GM23248 (cell line): ENCODE measurements at regions not wholly inside any gene's neighbourhood (a gene's known extent, or its start where the extent isn't known, plus 50 kb on each side); places are given as distances from the start of the nearest gene placed in this dataset.

Source experiments
- DNase-seq: peaks from one replicate; pipeline ENCODE4 v3.0.0-alpha.2; 2015
- H2AFZ ChIP-seq: fragments of 200-600 bp; sonication (generic); 2 replicates; pipeline ENCODE4 v1.6.1; 2016; ENCODE audit warnings: antibody characterized with exemption
- H3F3A ChIP-seq: fragments of 200-600 bp; sonication (generic); 2 replicates; pipeline ENCODE4 v1.6.1; 2016; ENCODE audit warnings: mild to moderate bottlenecking, antibody characterized with exemption, mixed run types; ENCODE audit not compliant: insufficient read depth
- H3K27ac ChIP-seq: fragments of 200-600 bp; sonication (generic); 2 replicates; pipeline ENCODE4 v1.5.1; 2016; ENCODE audit warnings: mild to moderate bottlenecking
- H3K27me3 ChIP-seq: fragments of 200-600 bp; sonication (generic); replicated peaks from 2 replicates; pipeline ENCODE4 v1.6.1; 2016; ENCODE audit warnings: mild to moderate bottlenecking; ENCODE audit not compliant: insufficient read depth
- H3K36me3 ChIP-seq: fragments of 200-600 bp; sonication (generic); 2 replicates; pipeline ENCODE4 v1.6.1; 2016; ENCODE audit warnings: low read depth, mild to moderate bottlenecking
- H3K4me1 ChIP-seq: fragments of 200-600 bp; sonication (generic); 2 replicates; pipeline ENCODE4 v1.6.1; 2016; ENCODE audit warnings: mild to moderate bottlenecking; ENCODE audit not compliant: insufficient read depth
- H3K4me2 ChIP-seq: fragments of 200-600 bp; sonication (generic); one replicate; pipeline ENCODE4 v1.6.1; 2016; ENCODE audit warnings: mild to moderate bottlenecking; ENCODE audit not compliant: unreplicated experiment
- H3K4me3 ChIP-seq: fragments of 200-600 bp; sonication (generic); 2 replicates; pipeline ENCODE4 v1.5.1; 2016; ENCODE audit warnings: mild to moderate bottlenecking
- H3K79me2 ChIP-seq: fragments of 200-600 bp; sonication (generic); 2 replicates; pipeline ENCODE4 v1.6.1; 2016; ENCODE audit warnings: mild to moderate bottlenecking; ENCODE audit not compliant: insufficient read depth
- H3K9ac ChIP-seq: fragments of 200-600 bp; sonication (generic); 2 replicates; pipeline ENCODE4 v1.6.1; 2016; ENCODE audit warnings: mild to moderate bottlenecking
- H3K9me2 ChIP-seq: fragments of 200-600 bp; sonication (generic); 2 replicates; pipeline ENCODE4 v1.6.1; 2016; ENCODE audit warnings: mixed run types, mild to moderate bottlenecking, moderate library complexity; ENCODE audit not compliant: insufficient read depth
- H3K9me3 ChIP-seq: fragments of 200-600 bp; sonication (generic); one replicate; pipeline ENCODE4 v1.6.1; 2017; ENCODE audit warnings: low read depth
- H4K20me1 ChIP-seq: fragments of 200-600 bp; sonication (generic); 2 replicates; pipeline ENCODE4 v1.6.0; 2016; ENCODE audit not compliant: insufficient read depth
- EZH2 ChIP-seq: fragments of 200-600 bp; sonication (generic); IDR thresholded peaks from 2 replicates; pipeline ENCODE4 v1.6.1; 2018; ENCODE audit warnings: antibody characterized with exemption, mild to moderate bottlenecking; ENCODE audit not compliant: insufficient read depth, poor library complexity, severe bottlenecking
- EZH2phosphoT487 ChIP-seq: fragments of 200-600 bp; sonication (generic); IDR thresholded peaks from 2 replicates; pipeline ENCODE4 v1.6.1; 2018; ENCODE audit warnings: antibody characterized with exemption, moderate library complexity, mild to moderate bottlenecking, low read depth; ENCODE audit not compliant: insufficient read depth
- WGBS, 2 experiments: methylation state at CpG; one replicate each; pipeline ENCODE4 v1.1.6; 2015 to 2017; ENCODE audit warnings: low lambda C conversion rate in 2 of 2, low coverage in 1 of 2; ENCODE audit errors: missing lambda C conversion rate in 2 of 2; 5-methylcytosine and 5-hydroxymethylcytosine counted together
- in situ Hi-C: fragments of 300-500 bp; cut with MboI; formaldehyde crosslinking; loops from 2 replicates; pipeline ENCODE4 v1.15.0; 2020

DNA sequence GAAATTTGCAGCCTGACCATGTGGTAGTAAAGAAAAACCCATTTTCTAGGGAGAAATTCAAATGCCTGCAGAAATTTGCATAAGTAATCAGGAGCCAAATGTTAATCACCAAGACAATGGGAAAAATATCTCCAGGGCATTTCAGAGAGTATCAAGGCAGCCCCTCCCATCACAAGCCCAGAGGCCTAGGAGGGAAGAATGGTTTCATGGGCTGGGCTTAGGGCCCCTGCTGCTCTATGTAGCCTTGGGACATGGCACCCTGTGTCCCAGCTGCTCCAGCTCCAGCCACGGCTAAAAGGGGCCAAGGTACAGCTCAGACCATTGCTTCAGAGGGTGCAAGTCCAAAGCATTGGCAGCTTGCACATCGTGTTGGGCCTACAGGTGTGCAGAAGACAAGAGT lies 117.2 kb upstream of the RALGAPA2 start:
- Histone ChIP-seq H3K27me3 (no peaks in the 10 kb centered on the region; the same call in 1 of the 2 replicates), H3K4me3 (no peak overlapping the region), H3K9me2 (no peaks in the 10 kb centered on the region), H3K79me2 (no peaks in the 10 kb centered on the region), H3K36me3 (no peaks in the 10 kb centered on the region), H3K9me3 (no peaks in the 10 kb centered on the region), H3K4me1 (no peaks in the 10 kb centered on the region), H3F3A (no peaks in the 10 kb centered on the region), H3K27ac (no peak overlapping the region), H4K20me1 (no peaks in the 10 kb centered on the region), H2AFZ (no peak overlapping the region), H3K4me2 (no peak overlapping the region), H3K9ac (no peak overlapping the region)
- DNase-seq = no peak
- no peak for TF ChIP-seq EZH2phosphoT487
- TF ChIP-seq EZH2 = no peak
- in situ Hi-C loops = no loop called here
- WGBS, 2 experiments = 8 to 9% methylated on average over 2 of the region's 2 CpGs

DNA sequence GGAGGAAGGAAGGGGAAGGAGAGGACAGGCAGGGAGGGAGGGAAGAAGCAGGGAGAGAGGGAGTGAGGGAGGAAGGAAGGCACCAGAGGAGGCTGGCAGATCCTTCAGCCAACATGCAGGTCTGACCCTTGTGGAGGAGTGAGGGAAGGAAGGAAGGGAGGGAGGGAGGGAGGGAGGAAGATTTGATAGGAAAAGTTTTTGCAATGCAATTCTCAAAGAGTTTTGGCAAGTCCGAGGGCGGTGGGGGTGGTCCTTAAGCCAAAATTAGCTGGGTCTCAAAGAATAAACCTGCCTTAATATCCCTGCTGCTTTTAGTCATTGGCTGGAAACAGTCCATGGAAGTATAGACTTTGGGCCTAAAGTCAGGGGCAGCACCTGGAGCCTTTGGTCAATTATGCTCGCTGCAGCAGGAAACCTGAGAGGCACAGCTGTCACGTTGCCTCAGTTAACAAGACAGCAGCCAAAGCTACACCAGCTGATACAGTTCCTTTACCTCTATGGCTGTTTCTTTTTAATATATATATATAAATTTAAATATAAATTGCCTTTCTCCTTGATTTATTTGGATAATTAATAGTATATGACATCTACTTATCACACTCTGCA lies 115.7 kb upstream of the RALGAPA2 start:
- in situ Hi-C loops = no loop called here
- Histone ChIP-seq H2AFZ (no peak overlapping the region), H3K9me2 (no peaks in the 10 kb centered on the region), H4K20me1 (no peaks in the 10 kb centered on the region), H3K4me3 (no peak overlapping the region), H3K9me3 (no peaks in the 10 kb centered on the region), H3K9ac (no peak overlapping the region), H3K79me2 (no peaks in the 10 kb centered on the region), H3F3A (no peaks in the 10 kb centered on the region), H3K36me3 (no peaks in the 10 kb centered on the region), H3K27me3 (no peaks in the 10 kb centered on the region; the same call in 1 of the 2 replicates), H3K27ac (no peak overlapping the region), H3K4me1 (no peaks in the 10 kb centered on the region), H3K4me2 (no peak overlapping the region)
- no peak for TF ChIP-seq EZH2
- no peak for TF ChIP-seq EZH2phosphoT487
- WGBS, 2 experiments = 19 to 34% methylated on average over 2 to 4 of the region's 4 CpGs
- no peak for DNase-seq

GRCh38 chr20:20824924-20825584 lies 112.6 kb upstream of the RALGAPA2 start:
- H3F3A ChIP-seq = no peaks in the 10 kb centered on the region
- H2AFZ ChIP-seq = no peak overlapping the region
- H3K4me3 ChIP-seq = no peak overlapping the region
- no peaks in the 10 kb centered on the region for H4K20me1 ChIP-seq
- peak; percentile 47 for DNase-seq
- no peaks in the 10 kb centered on the region for H3K36me3 ChIP-seq
- H3K4me2 ChIP-seq = no peak overlapping the region
- in situ Hi-C loops = no loop called here
- no peaks in the 10 kb centered on the region for H3K9me2 ChIP-seq
- no peaks in the 10 kb centered on the region for H3K79me2 ChIP-seq
- no peaks in the 10 kb centered on the region for H3K4me1 ChIP-seq
- H3K9ac ChIP-seq = no peak overlapping the region
- H3K27ac ChIP-seq = no peak overlapping the region
- WGBS, 2 experiments = 16% methylated on average over 18 of the region's 18 CpGs
- no peak for TF ChIP-seq EZH2
- no peak for TF ChIP-seq EZH2phosphoT487
- H3K9me3 ChIP-seq = no peaks in the 10 kb centered on the region
- peaks cover 8% of the 10 kb centered on the region; the same call in 1 of the 2 replicates for H3K27me3 ChIP-seq

DNA sequence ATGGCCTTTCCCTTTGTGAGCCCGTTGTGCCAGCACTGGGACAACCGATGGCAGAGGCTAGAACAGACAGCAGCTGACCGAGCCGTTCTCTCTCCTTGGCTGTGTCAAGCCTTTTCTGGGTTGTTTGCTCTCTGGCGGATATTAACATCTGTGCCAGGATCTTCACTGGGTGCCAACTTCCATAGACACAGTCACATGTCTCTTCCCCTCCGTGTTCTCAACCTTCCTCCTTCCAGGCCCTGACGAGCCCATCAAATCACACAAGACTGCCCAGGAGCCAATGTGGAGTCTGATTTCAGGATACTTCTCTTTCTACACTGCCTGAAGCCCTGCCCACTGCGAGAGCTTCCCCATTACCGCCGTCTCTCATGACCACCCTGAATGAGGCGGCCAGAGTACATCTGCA lies 111.0 kb upstream of the RALGAPA2 start:
- Histone ChIP-seq H3K4me3 (no peak overlapping the region), H3K27ac (no peak overlapping the region), H3F3A (no peaks in the 10 kb centered on the region), H3K27me3 (peaks cover 8% of the 10 kb centered on the region; the same call in 1 of the 2 replicates), H3K9ac (no peak overlapping the region), H3K9me2 (no peaks in the 10 kb centered on the region), H3K36me3 (no peaks in the 10 kb centered on the region), H3K4me2 (no peak overlapping the region), H3K79me2 (no peaks in the 10 kb centered on the region), H2AFZ (no peak overlapping the region), H4K20me1 (no peaks in the 10 kb centered on the region), H3K9me3 (no peaks in the 10 kb centered on the region), H3K4me1 (no peaks in the 10 kb centered on the region)
- in situ Hi-C loops = no loop called here
- TF ChIP-seq EZH2 = no peak
- no peak for TF ChIP-seq EZH2phosphoT487
- DNase-seq = no peak
- 53 to 61% methylated on average over 11 of the region's 11 CpGs for WGBS, 2 experiments
